Femur (tissue), 1 donor: ENCODE measurements at regions not wholly inside any gene's neighbourhood (a gene's known extent, or its start where the extent isn't known, plus 50 kb on each side); places are given as distances from the start of the nearest gene placed in this dataset.
"Not testable (repeated sequence)": the region's sequence is repeated elsewhere in the genome, so short reads cannot be mapped to it uniquely, and the experiment has no call there.

Experiments
- DNase-seq: peaks from one replicate; pipeline ENCODE4 v3.0.0-alpha.2; 2017

DNA sequence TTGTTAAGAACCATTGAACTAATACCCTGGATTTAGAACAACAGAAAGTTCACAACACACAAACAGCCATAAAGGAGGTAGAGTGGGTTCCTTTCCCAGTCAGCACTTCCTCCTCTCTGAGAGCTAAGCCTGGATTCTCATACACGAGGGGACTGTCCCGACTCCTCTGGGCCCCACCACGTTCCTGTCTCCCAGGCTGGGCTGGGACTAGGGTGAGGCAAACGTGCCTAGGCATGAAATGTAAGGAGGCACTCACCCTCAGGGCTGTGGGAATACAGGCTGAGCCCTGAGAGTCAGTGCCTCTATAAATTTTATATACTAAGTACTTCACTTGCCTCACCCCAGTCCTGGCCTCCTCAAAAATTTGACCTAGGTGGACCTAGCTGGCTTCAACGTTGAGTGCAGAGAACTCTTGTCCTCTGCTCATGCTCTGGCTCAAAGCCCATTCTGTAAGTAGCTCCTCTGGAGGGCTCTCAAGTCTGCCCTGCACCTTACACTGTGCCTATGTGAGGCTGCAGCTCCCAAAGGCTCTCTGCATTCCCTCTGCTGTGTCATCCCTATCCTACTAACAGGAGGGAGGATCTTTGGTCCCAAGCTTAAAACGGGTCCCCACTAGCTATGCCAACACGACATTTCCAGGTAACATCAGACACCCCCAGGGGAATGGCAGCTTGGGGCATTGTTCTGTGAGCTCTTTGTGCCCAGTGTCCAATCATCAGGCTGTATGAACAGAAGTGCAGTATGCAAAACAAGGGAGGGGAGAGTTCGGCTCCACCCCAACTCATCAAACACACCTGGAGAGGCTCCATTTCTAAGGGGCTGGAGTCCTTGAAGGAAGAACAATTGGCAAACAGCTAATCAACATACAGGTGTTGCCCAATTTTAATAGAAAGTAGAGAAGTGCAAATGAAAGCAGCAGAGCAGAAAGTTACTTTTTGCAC lies 233.2 kb downstream of the RPLP1 start:
- no peak for DNase-seq

GRCh38 chr15:69686626-69687025 lies 234.0 kb downstream of the RPLP1 start:
- DNase-seq: no peak

DNA sequence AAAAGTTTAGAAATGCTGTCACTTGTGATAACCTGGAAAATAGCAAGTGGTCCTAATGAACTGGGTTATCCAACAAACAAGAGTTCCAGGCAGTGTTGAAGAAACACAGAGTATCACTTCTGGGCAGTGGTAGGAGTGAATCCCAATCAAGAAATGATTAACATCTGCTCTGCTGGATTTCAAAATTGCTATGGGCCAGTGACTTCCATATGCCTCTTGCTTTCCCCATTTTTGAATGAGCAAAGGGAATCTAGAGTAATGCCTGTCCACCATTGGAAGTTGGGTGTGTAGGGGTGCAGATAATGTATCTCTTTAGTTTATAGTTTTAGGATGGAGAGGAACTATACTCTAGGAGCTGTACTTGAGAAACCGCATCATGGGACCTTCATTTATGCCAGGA lies 236.5 kb downstream of the RPLP1 start:
- no peak for DNase-seq

GRCh38 chr15:69691307-69692015 lies 238.8 kb downstream of the RPLP1 start:
- DNase-seq: no peak

- DNase-seq: no peak
Observed at GRCh38 chr15:69692342-69692741, 239.7 kb downstream of the RPLP1 start.

- no peak for DNase-seq
Observed at GRCh38 chr15:69693059-69693458, 240.4 kb downstream of the RPLP1 start.

DNA sequence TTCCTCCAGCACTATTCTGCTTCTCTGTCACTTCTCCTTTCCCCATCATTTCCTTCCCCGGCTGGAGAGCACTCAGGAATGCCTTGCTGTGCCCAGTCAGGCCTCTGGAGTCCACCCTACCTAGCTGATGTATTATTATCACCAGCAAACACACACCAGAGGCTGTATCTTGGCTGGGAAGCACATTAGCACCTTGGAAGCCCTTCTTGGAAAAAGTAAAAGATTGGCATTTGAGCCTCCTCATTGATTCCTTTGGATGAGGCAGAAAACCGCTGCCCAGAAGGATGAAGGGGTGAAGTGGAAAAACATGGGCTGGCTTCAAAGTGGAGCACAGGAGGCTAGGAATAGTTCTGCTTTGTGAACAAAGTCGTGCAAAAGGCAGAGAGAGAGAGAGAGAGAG lies 244.3 kb downstream of the RPLP1 start:
- peak; percentile 64 for DNase-seq

DNA sequence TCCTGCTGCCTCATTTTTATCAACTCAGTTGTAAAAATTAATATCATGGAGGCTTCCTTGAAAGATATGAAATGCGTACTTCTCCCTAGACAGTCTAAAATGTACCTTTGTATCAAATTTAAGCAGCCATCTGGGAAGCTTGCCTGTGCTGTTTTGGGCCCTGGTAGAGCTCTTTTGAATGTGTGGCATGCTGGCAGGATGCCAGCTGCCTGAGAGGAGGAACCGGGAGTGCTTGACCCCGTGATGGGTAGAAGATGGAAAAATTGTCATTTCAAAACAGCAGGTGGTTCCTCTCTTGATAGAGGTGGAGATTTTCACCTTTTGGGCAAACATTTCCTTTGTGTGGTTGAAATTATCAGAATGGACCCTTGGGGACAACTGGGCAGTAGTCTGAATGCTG lies 245.3 kb downstream of the RPLP1 start:
- DNase-seq: no peak

DNA sequence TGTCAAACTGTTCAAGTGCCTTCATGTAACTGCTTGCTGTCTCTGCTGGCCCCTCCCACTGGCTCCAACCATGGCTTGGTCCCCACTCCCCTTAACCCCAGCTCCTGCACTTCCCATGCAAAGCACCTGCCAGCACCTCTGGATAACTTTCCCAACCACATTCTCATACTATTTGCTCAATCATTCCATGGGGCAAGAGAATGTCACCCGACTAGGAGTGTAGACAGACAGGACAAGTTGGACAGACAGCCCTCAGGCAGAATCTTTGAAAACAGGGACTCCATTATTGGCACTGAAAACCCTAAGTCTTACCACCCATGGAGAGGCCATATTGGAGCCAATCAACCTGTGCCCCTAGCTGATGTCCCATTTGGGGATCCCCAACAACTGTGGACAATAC lies 246.5 kb downstream of the RPLP1 start:
- no peak for DNase-seq

GRCh38 chr15:69700380-69700779 lies 247.8 kb downstream of the RPLP1 start:
- no peak for DNase-seq

GRCh38 chr15:69701198-69701597 lies 248.6 kb downstream of the RPLP1 start:
- no peak for DNase-seq

GRCh38 chr15:69703532-69704187 lies 251.0 kb downstream of the RPLP1 start:
- peak; percentile 70 for DNase-seq

DNA sequence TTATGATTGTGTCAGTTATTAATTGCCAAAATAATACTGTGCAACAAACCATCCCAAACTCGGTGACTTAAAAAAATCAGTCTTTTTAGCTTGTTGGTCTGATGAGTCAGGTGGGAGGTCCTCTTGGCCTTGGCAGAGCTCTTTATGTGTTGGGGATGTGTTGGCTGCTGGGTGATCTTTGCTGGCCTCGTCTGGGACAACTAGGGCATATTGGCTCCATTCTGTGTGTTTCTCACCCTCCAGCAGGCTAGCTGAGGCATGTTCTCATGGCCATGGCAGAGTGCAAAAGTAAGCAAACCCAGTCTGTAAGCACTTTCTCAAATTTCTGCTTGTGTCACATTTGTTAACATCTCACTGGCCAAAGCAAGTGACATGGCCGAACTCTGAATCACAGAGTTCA lies 251.6 kb downstream of the RPLP1 start:
- DNase-seq: no peak

DNA sequence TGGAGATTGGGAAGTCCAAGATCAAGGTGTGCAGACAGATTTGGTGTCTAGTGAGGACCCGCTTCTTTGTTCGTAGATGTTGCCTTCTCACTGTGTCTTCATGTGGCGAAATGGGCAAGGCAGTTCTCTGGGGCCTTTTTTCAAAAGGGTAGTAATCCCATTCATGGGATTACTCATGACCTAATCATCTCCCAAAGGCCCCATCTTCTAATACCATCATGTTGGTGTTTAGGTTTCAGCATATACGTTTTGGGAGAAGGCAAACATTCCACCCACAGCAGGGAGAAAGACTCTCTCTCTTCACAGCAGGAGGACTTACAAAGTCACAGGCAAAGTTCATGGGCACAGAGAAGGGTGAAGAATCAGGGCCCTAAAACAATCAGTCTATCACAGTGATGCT lies 252.1 kb downstream of the RPLP1 start:
- DNase-seq: no peak

- no peak for DNase-seq
Observed at GRCh38 chr15:69706353-69707097, 253.9 kb downstream of the RPLP1 start.

- not testable (repeated sequence) for DNase-seq
Observed at GRCh38 chr15:69707241-69707640, 254.6 kb downstream of the RPLP1 start.

GRCh38 chr15:69708436-69709122 lies 256.0 kb downstream of the RPLP1 start:
- DNase-seq: not testable (repeated sequence)

GRCh38 chr15:69712991-69713390 lies 260.4 kb downstream of the RPLP1 start:
- DNase-seq: no peak

- no peak for DNase-seq
Observed at GRCh38 chr15:69713726-69714559, 261.3 kb downstream of the RPLP1 start.

GRCh38 chr15:69715210-69715609 lies 262.6 kb downstream of the RPLP1 start:
- DNase-seq: no peak

- no peak for DNase-seq
Observed at GRCh38 chr15:69718436-69718835, 265.8 kb downstream of the RPLP1 start.
